ENCODE measurements at regions not wholly inside any gene's neighbourhood (a gene's known extent, or its start where the extent isn't known, plus 50 kb on each side); places are given as distances from the start of the nearest gene placed in this dataset.

DNA sequence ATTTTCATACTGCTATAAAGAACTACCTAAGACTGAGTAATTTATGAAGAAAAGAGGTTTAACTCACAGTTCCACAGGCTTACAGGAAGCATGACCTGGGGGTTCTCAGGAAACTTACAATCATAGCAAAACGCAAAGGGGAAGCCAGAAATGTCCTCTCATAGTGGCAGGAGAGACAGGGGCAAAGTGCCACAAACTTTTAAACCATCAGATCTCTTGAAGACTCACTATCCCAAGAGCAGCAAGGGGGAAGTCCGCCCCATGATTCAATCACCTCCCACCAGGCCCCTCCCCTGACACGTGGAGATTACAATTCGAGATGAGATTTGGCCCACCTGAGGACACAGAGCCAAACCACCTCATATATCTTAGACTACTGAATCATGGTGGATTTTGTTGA is 198.7 kb downstream of the KCTD12 start:
- TF ChIP-seq, protein P1, sequence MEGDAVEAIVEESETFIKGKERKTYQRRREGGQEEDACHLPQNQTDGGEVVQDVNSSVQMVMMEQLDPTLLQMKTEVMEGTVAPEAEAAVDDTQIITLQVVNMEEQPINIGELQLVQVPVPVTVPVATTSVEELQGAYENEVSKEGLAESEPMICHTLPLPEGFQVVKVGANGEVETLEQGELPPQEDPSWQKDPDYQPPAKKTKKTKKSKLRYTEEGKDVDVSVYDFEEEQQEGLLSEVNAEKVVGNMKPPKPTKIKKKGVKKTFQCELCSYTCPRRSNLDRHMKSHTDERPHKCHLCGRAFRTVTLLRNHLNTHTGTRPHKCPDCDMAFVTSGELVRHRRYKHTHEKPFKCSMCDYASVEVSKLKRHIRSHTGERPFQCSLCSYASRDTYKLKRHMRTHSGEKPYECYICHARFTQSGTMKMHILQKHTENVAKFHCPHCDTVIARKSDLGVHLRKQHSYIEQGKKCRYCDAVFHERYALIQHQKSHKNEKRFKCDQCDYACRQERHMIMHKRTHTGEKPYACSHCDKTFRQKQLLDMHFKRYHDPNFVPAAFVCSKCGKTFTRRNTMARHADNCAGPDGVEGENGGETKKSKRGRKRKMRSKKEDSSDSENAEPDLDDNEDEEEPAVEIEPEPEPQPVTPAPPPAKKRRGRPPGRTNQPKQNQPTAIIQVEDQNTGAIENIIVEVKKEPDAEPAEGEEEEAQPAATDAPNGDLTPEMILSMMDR (IDR thresholded peaks at IDR 0.05; ENCODE audit: low read depth, low read length): no peak
- no peak for TF ChIP-seq POLR2A (IDR thresholded peaks at IDR 0.05; ENCODE audit: extremely low read depth, insufficient read length)
- no peak for TF ChIP-seq MYC (IDR thresholded peaks at IDR 0.05; ENCODE audit: low read depth, low read length)
- TF ChIP-seq, protein P2, sequence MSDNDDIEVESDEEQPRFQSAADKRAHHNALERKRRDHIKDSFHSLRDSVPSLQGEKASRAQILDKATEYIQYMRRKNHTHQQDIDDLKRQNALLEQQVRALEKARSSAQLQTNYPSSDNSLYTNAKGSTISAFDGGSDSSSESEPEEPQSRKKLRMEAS (IDR thresholded peaks at IDR 0.05; ENCODE audit: low read depth, low read length): no peak
